K562 (cell line): ENCODE measurements at regions not wholly inside any gene's neighbourhood (a gene's known extent, or its start where the extent isn't known, plus 50 kb on each side); places are given as distances from the start of the nearest gene placed in this dataset.

Experiments used
- ATAC-seq: fragments of 200-7000 bp; cut with Tn5 transposase; 3 replicates; pipeline ENCODE4 v1.9.1; 2020; ENCODE audit warnings: moderate library complexity
- BruUV-seq: library from RNA; stranded (reverse); fragments of 400-500 nt; replicated peaks from 2 replicates; lab custom pipeline; 2021; lab: Mats Ljungman, UMichigan
- CTCF ChIA-PET: fragments of 300-600 bp; formaldehyde crosslinking; extraction: SDS; loops from one replicate; lab custom pipeline; 2021; ENCODE audit warnings: low intra/inter-chr PET ratio; lab: Yijun Ruan, JAX
- POLR2A ChIA-PET: fragments of 300-600, 350-650 bp; sonication (Branson Sonifier 250); formaldehyde crosslinking; extraction: SDS; loops from one replicate; lab custom pipeline; 2021; ENCODE audit warnings: antibody characterized with exemption, inconsistent platforms; lab: Yijun Ruan, JAX
- DNase-seq, 4 experiments: peaks; one replicate each; pipeline versions ENCODE4 v3.0.0 to v3.0.0-alpha.2; 2011 to 2018; ENCODE audit warnings: low spot score in 3 of 4, mixed read lengths in 3 of 4; ENCODE audit errors: extremely low read depth in 1 of 4
- FAIRE-seq: peaks from 2 replicates; lab custom pipeline; 2011; peaks lifted over from hg19 to GRCh38; lab: Jason Lieb, UNC
- H2AFZ ChIP-seq: 2 replicates; pipeline ENCODE4 v1.6.0; 2011; ENCODE audit warnings: low read depth, low read length, control low read depth, inconsistent platforms
- H3K27ac ChIP-seq: fragments of 200-600 bp; 3 replicates; pipeline ENCODE4 v1.8.0; 2011; ENCODE audit warnings: low read depth, mild to moderate bottlenecking, control low read depth, inconsistent platforms, low read length, moderate library complexity, mixed read lengths; ENCODE audit errors: extremely low read depth
- H3K27me3 ChIP-seq, 2 experiments: fragments of 300-600 bp in 1 of 2; 2 replicates in 1 of 2; 3 replicates in 1 of 2; pipeline versions ENCODE4 v1.6.0 to v1.8.0; 2011; ENCODE audit warnings: inconsistent platforms in 2 of 2, low read length in 2 of 2, mild to moderate bottlenecking in 1 of 2, mixed read lengths in 1 of 2, moderate library complexity in 1 of 2; ENCODE audit not compliant: control insufficient read depth in 2 of 2, insufficient read depth in 2 of 2
- H3K36me3 ChIP-seq: fragments of 300-600 bp; 3 replicates; pipeline ENCODE4 v1.8.0; 2011; ENCODE audit warnings: mild to moderate bottlenecking, low read length, inconsistent platforms; ENCODE audit not compliant: control insufficient read depth, insufficient read depth
- H3K4me1 ChIP-seq, 2 experiments: fragments of 200-600 bp in 1 of 2; replicated peaks in 1 of 2; 2 replicates in 1 of 2; 3 replicates in 1 of 2; pipeline versions ENCODE4 v1.5.1 to v1.8.0; 2011; ENCODE audit warnings: inconsistent platforms in 2 of 2, low read length in 2 of 2, mild to moderate bottlenecking in 1 of 2, mixed read lengths in 1 of 2, moderate library complexity in 1 of 2; ENCODE audit not compliant: control insufficient read depth in 2 of 2, insufficient read depth in 2 of 2
- H3K4me2 ChIP-seq: 2 replicates; pipeline ENCODE4 v1.6.1; 2011; ENCODE audit warnings: low read length, control low read depth, inconsistent platforms, mixed read lengths; ENCODE audit not compliant: insufficient read depth
- H3K4me3 ChIP-seq: fragments of 200-600 bp; sonication (generic), shearing (Covaris generic); 2 replicates; pipeline ENCODE4 v1.5.1; 2016; ENCODE audit warnings: control low read depth, inconsistent platforms
- H3K79me2 ChIP-seq: fragments of 200-600 bp; 3 replicates; pipeline ENCODE4 v1.8.0; 2011; ENCODE audit warnings: low read length, inconsistent platforms; ENCODE audit not compliant: control insufficient read depth, insufficient read depth
- H3K9ac ChIP-seq, 2 experiments: 2 replicates each; pipeline versions ENCODE4 v1.6.0 to v1.6.1; 2011; ENCODE audit warnings: low read depth in 2 of 2, low read length in 2 of 2, control low read depth in 1 of 2, inconsistent platforms in 1 of 2, mild to moderate bottlenecking in 1 of 2, mixed read lengths in 1 of 2; ENCODE audit not compliant: insufficient read depth in 1 of 2
- H3K9me1 ChIP-seq: one replicate; pipeline ENCODE4 v1.6.0; 2011; ENCODE audit warnings: inconsistent platforms, mild to moderate bottlenecking, low read length, moderate library complexity; ENCODE audit not compliant: control insufficient read depth, insufficient read depth
- H3K9me3 ChIP-seq: replicated peaks from 2 replicates; pipeline ENCODE4 v1.5.1; 2011; ENCODE audit warnings: low read depth, low read length, inconsistent platforms; ENCODE audit not compliant: control insufficient read depth, insufficient read depth
- H4K20me1 ChIP-seq: replicated peaks from 2 replicates; pipeline ENCODE4 v1.6.1; 2011; ENCODE audit warnings: low read length, inconsistent platforms, mixed read lengths; ENCODE audit not compliant: control insufficient read depth, insufficient read depth
- ARID4B ChIP-seq: sonication (generic); formaldehyde crosslinking; IDR thresholded peaks from 2 replicates; pipeline ENCODE4 v1.8.0; 2022; ENCODE audit warnings: mild to moderate bottlenecking, missing genetic modification reagents
- ATF3 ChIP-seq, 2 experiments: fragments of 450-650 bp in 1 of 2; sonication (generic) in 1 of 2; formaldehyde crosslinking in 1 of 2; IDR thresholded peaks in 1 of 2; conservative IDR thresholded peaks in 1 of 2; 2 replicates each; pipeline versions ENCODE4 v1.6.1 to v1.8.1; 2016 to 2023; ENCODE audit warnings: mild to moderate bottlenecking in 2 of 2, moderate library complexity in 2 of 2, inconsistent platforms in 1 of 2, missing genetic modification reagents in 1 of 2
- CBFA2T3 ChIP-seq: fragments of 450-650 bp; IDR thresholded peaks from 2 replicates; pipeline ENCODE4 v1.6.1; 2017
- HDAC3 ChIP-seq: fragments of 450-650 bp; IDR thresholded peaks from 2 replicates; pipeline ENCODE4 v1.6.1; 2018; ENCODE audit warnings: borderline replicate concordance, mild to moderate bottlenecking, moderate library complexity; ENCODE audit not compliant: partially characterized antibody
- ILF3 ChIP-seq: fragments of 450-650 bp; IDR thresholded peaks from 2 replicates; pipeline ENCODE4 v1.6.1; 2018; ENCODE audit warnings: antibody characterized with exemption, mild to moderate bottlenecking, moderate library complexity, borderline replicate concordance
- NCOR1 ChIP-seq: fragments of 450-650 bp; IDR thresholded peaks from 2 replicates; pipeline ENCODE4 v1.6.1; 2016; ENCODE audit warnings: mild to moderate bottlenecking, moderate library complexity
- PHF21A ChIP-seq: fragments of 450-650 bp; IDR thresholded peaks from 2 replicates; pipeline ENCODE4 v1.6.1; 2017; ENCODE audit warnings: low read depth, borderline replicate concordance
- RAD21 ChIP-seq, 2 experiments: fragments of 250-450 bp in 1 of 2; fragments of 450-650 bp in 1 of 2; sonication (Bioruptor Pico) in 1 of 2; formaldehyde crosslinking in 1 of 2; IDR thresholded peaks in 1 of 2; conservative IDR thresholded peaks in 1 of 2; 2 replicates each; pipeline versions ENCODE4 v1.4.0 to v1.8.0; 2020 to 2022; ENCODE audit warnings: mild to moderate bottlenecking in 2 of 2, moderate library complexity in 1 of 2
- SMARCE1 ChIP-seq: fragments of 450-650 bp; IDR thresholded peaks from 2 replicates; pipeline ENCODE4 v1.7.1; 2016; ENCODE audit warnings: mild to moderate bottlenecking
- ZNF217 ChIP-seq: sonication (generic); formaldehyde crosslinking; IDR thresholded peaks from 2 replicates; pipeline ENCODE4 v1.8.0; 2022; ENCODE audit warnings: mild to moderate bottlenecking, missing genetic modification reagents
- ZNF511 ChIP-seq: sonication (generic); formaldehyde crosslinking; IDR thresholded peaks from 2 replicates; pipeline ENCODE4 v1.8.0; 2022; ENCODE audit warnings: mild to moderate bottlenecking, missing genetic modification reagents
- ZNF551 ChIP-seq: fragments of 250-450 bp; sonication (Bioruptor Pico); IDR thresholded peaks from 2 replicates; pipeline ENCODE4 v1.5.0; 2021; ENCODE audit warnings: mild to moderate bottlenecking, moderate library complexity
- WGBS: fragments of 100-300 bp; shearing (Covaris generic); methylation state at CpG from one replicate; pipeline ENCODE4 v1.1.6; 2016; ENCODE audit warnings: low coverage, mixed read lengths; ENCODE audit not compliant: insufficient coverage; ENCODE audit errors: missing lambda C conversion rate; 5-methylcytosine and 5-hydroxymethylcytosine counted together
- in situ Hi-C: fragments of 300-500 bp; cut with MboI; formaldehyde crosslinking; loops from 4 replicates; pipeline ENCODE4 v1.15.0; 2018; ENCODE audit warnings: inconsistent platforms, mixed read lengths
- intact Hi-C: fragments of 100-400 bp; cut with micrococcal nuclease; formaldehyde crosslinking; loops from 2 replicates; pipeline ENCODE4 v1.14.2; 2022
- TF ChIP-seq, protein P1 (sequence below): sonication (generic); formaldehyde crosslinking; IDR thresholded peaks from 2 replicates; pipeline ENCODE4 v1.8.1; 2023; ENCODE audit warnings: mild to moderate bottlenecking, missing genetic modification reagents
- TF ChIP-seq, protein P2 (sequence below): sonication (generic); formaldehyde crosslinking; IDR thresholded peaks from 2 replicates; pipeline ENCODE4 v1.8.0; 2022; ENCODE audit warnings: mild to moderate bottlenecking, missing genetic modification reagents

DNA sequence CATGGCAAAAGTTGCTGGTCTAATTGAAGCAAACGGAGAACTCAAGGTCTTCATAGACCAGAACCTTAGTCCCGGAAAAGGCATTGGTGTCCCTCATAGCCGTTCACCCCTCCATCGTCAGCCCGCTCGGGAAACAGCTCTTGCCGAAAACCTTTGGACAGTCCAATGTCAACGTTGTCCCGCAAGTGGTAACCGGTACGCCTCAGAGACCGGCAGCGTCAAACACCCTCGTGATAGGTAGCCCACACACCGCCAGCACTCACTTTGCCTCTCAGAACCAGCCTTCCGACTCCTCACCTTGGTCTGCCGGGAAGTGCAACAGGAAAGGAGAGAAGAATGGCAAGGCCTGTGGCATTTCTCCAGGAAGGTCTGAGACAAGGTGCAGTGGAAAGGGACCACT lies 351.3 kb upstream of the CAMK1G start:
- Histone ChIP-seq H3K9ac (no peak overlapping the region), H4K20me1 (no peaks in the 10 kb centered on the region), H3K9me1 (no peaks in the 10 kb centered on the region), H3K79me2 (no peaks in the 10 kb centered on the region), H3K36me3 (no peaks in the 10 kb centered on the region), H3K27ac (no peak overlapping the region), H3K4me3 (no peak overlapping the region), H3K9me3 (no peaks in the 10 kb centered on the region), H2AFZ (no peak overlapping the region), H3K4me1 (no peaks in the 10 kb centered on the region), H3K4me2 (no peak overlapping the region), H3K27me3 (peaks cover 0 to 10% of the 10 kb centered on the region in 2 experiments; a peak in 2 of 5 replicates)
- ChIA-PET POLR2A (no interaction called here), CTCF (no interaction called here)
- DNase-seq (no peak), ATAC-seq (no peak), FAIRE-seq (no peak)
- intact Hi-C loops = no loop called here
- in situ Hi-C loops = no loop called here
- 4% methylated on average over 17 of the region's 17 CpGs for WGBS
- BruUV-seq = no TSS peak
- TF ChIP-seq ZNF551 (CRISPR knock-in tag) (no peak), ZNF217 (no peak), ARID4B (no peak), NCOR1 (no peak), RAD21 (CRISPR knock-in tag; conservative IDR thresholded peaks at IDR 0.05 in 1 of 2, IDR thresholded peaks at IDR 0.05 in 1 of 2) (no peak), PHF21A (no peak), SMARCE1 (no peak), ATF3 (IDR thresholded peaks at IDR 0.05) (no peak), ATF3 (CRISPR knock-in tag; conservative IDR thresholded peaks at IDR 0.05) (no peak), ZNF511 (CRISPR knock-in tag) (no peak), HDAC3 (no peak), ILF3 (no peak), CBFA2T3 (no peak)
- TF ChIP-seq, protein P1, sequence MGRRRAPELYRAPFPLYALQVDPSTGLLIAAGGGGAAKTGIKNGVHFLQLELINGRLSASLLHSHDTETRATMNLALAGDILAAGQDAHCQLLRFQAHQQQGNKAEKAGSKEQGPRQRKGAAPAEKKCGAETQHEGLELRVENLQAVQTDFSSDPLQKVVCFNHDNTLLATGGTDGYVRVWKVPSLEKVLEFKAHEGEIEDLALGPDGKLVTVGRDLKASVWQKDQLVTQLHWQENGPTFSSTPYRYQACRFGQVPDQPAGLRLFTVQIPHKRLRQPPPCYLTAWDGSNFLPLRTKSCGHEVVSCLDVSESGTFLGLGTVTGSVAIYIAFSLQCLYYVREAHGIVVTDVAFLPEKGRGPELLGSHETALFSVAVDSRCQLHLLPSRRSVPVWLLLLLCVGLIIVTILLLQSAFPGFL (CRISPR knock-in tag) = no peak
- TF ChIP-seq, protein P2, sequence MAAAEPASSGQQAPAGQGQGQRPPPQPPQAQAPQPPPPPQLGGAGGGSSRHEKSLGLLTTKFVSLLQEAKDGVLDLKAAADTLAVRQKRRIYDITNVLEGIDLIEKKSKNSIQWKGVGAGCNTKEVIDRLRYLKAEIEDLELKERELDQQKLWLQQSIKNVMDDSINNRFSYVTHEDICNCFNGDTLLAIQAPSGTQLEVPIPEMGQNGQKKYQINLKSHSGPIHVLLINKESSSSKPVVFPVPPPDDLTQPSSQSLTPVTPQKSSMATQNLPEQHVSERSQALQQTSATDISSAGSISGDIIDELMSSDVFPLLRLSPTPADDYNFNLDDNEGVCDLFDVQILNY = no peak
